Mesenteric fat pad (tissue), 1 donor: ENCODE measurements at regions not wholly inside any gene's neighbourhood (a gene's known extent, or its start where the extent isn't known, plus 50 kb on each side); places are given as distances from the start of the nearest gene placed in this dataset.

Source experiments
- DNase-seq: peaks from one replicate; pipeline ENCODE4 v3.0.0-alpha.2; 2020; ENCODE audit warnings: low spot score
- donor health status: DM: yes; HTN: yes; CAD: no.

- DNase-seq, result no peak
Observed at GRCh38 chr22:48669986-48670716, 1157.5 kb downstream of the BRD1 start.

DNA sequence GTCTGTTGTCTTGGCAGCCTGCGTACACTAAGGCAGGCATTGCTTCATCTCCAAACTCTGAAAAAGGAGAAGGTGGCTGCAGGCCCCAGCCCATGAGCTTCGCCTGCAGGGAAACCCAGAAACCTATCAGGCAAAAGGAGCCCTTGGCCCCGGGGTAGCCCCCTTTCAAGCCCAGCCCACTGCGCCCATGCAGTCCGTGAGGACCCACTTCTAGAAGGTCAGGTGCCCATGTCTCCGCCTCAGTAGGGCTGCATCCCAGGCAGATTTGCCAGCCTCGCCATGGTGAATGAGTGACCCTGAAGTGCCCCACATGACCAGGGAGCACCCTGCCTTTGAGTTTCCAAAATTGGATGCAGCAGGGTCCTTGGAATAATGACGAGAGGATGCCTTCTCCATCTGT lies 1158.4 kb downstream of the BRD1 start:
- no peak for DNase-seq

DNA sequence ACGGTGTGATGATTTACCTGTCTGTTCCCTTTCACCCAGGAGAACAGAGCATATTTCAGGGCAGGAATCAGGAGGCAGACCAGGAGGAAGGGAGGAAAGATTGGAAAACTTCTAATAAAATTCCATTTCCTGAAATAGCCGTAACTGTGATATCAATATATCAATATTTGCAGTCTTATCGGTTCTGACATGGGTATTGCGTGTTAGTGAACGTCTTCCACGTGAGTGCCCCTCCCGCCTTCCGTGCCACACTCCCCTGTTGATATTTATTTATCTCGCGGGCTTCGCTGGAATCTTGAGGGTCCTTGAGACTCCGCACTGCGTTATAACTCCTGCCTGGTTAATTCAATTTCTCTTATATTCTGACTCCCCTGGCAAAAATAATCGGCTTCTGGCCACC lies 1160.4 kb downstream of the BRD1 start:
- no peak for DNase-seq

- DNase-seq, result no peak
Observed at GRCh38 chr22:48666620-48667019, 1161.1 kb downstream of the BRD1 start.

DNA sequence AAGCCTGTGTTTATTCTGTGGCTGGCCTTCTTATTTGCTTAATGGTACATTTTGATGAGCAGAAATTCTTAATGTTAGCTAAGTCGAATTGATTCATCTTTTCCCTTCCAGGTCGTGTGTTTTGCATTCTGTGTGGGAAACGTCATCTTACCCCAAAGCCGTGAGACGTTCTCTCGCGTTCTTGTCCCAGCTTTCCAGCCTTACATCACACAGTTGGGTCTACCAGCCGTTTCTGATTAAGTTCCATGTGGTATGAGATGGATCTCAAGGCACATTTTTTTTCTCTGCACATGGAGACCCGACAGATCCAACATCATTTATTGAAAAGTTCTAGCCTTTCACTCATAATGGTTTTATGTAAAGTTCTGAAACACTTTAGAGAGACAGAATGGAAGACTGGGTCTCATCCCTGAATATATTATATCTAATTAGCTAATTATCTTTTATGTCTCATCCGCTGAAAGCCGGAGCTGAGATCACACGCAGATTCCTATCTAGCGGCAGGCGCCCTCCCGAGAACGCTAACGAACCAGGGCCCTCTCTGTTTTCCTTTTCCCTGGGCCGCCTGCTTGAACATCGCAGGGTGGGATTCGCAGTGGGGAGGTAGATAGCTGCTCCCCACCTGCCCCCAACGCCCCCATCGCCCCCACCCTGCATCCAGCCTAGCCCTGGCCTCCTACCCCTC lies 1162.2 kb downstream of the BRD1 start:
- DNase-seq, result no peak

DNA sequence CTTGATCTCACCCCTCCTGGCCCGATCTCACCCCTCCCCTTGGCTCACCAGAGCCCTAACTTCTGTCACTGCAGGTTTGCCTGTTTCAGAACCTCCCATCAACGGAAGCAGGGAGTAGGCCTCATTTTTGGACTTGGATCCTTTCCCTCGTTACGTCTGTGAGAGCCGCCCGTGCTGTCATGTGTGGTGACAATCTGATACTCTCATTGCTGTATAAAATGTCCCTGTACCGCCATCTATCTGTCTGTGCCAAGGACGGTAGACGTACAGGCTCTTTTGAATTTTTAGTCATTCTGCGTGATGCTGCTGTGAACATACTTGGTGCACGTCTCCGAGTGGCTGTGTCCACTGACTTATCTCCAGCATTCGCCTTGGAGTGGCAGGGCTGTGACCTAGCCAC lies 1163.1 kb downstream of the BRD1 start:
- DNase-seq, result no peak

- no peak for DNase-seq
Observed at GRCh38 chr22:48663297-48663696, 1164.4 kb downstream of the BRD1 start.

DNA sequence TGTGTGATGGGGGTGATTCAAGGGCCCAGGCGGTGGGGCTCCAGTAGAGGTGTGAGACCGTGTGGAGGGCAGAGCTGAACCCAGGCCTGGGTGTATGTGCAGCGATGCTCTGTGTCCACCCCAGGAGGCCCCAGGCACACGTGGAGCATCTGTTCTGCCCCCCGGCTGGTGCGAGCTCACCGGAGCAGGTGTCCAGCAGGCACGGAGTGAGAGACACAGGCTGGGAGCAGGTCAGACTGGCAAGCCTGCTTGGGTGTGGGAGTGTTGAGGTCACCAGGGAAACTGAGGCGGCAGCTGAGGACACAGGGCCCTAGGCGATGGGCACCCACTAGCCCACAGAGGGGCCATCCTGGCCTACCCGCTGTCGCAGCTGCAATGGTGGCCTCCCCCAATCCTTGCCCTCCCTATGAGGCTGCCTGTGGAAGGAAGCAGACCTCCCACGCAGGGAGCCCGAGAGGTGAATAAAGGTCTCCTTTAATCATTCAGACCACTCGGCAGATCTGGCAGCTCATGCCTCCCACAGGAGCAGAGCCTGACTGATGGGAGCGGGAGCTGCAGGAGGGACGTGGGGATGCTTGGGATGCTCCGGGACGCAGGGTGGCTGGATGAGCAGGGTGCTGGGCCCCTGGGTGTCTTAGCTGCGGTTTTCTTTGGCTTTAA lies 1165.1 kb downstream of the BRD1 start:
- DNase-seq, result no peak

GRCh38 chr22:48661984-48662383 lies 1165.7 kb downstream of the BRD1 start:
- DNase-seq, result no peak

GRCh38 chr22:48660790-48661740 lies 1166.6 kb downstream of the BRD1 start:
- no peak for DNase-seq

DNA sequence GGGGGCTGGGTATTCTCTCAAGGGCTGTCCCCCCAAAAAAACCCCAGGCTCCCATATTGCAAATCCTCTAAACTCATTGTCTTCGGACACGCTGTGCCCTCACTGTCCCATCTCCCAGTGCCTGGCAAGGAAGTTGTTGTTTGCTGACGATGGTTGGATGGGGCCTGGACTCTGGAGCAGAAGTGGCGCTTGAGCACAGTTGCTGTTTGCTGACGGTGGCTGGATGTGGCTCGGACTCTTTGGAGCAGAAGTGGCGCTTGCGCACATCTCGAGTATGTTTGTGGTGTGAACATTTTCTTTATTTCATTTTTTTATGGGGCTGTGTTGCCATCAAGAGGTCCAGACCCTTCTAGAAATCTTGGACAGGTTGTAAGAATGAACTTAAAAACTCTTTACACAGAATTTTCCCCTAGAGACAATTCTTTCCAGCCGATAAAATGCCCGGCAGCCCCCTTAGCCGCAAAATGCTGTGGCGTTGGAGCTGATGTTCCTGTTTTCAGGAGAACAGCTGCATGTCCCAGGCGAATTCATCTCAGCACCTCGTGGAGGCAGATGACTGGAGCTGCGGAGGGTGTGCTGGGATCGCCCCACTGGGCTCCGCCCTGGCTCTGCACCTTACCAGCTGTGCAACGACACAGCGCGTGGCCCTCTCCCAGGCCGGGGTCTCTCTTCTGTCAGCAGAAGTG lies 1167.4 kb downstream of the BRD1 start:
- DNase-seq, result no peak

DNA sequence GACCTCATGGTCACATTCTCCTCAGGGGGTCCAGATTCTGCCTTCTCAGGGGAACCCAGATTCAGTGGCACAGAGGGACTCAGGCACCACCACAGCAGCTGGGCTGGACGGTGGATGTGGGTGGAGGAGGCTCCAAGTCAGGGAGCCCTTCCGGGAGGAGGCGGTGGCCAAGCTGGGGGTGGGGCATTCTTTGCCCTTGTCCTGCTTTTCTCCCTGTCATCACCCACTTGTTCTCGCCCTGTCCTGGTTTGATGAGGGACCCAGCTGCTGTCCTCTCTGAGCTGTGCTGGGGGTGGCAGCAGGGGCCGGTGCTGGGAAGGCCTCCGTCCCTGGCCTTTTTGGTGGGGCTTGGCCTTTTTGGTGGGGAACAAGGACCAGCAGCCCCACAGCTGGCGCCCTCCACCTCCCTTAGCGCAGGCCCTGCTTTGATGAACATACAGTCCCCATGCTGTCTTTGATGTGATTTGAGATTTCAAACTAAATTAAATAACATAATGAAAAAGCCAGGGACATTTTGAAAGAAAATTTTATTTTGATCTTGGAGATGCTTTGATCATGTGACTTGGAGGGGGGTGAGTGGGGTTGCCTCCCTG lies 1168.2 kb downstream of the BRD1 start:
- no peak for DNase-seq

GRCh38 chr22:48658871-48659270 lies 1168.8 kb downstream of the BRD1 start:
- no peak for DNase-seq

DNA sequence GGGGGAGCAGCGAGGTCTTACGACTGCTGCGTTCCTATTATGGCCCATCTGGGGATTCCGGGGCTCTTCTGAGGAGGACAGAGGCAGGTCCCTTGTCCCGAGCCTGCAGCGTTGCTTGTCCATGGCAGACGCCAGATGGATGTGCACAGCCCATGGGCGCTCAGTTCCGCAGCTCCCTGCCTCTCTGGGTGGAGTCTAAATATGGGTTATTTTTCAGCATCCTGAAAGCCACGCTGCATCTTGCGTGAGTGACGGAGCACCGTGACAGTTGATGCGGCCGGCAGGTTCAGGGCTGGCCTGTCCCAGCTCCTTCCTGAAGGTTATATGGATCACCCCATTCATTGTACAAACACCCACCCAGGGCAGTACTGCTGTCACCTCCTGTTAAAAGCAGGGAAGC lies 1169.4 kb downstream of the BRD1 start:
- DNase-seq, result no peak

DNA sequence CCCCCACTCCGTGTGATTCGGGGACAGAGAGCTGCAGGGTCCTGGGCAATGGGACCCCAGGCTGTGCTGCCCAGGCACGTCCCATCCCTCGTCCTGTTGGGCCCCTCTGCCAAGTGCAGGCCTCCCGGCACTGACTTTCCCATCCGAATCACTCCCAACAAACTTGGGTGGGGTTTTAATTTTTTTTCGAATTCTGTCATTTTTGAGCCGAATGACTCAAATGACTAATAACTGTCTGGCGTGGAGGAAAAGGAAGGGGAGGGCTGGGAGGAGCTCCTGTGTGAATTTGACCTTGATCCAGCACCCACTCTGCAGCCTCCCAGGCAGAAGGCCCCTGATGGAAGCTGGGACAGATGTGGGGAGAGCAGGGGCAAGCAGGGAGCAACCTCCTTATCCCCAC lies 1173.2 kb downstream of the BRD1 start:
- DNase-seq, result no peak

GRCh38 chr22:48653929-48654328 lies 1173.7 kb downstream of the BRD1 start:
- DNase-seq, result no peak

DNA sequence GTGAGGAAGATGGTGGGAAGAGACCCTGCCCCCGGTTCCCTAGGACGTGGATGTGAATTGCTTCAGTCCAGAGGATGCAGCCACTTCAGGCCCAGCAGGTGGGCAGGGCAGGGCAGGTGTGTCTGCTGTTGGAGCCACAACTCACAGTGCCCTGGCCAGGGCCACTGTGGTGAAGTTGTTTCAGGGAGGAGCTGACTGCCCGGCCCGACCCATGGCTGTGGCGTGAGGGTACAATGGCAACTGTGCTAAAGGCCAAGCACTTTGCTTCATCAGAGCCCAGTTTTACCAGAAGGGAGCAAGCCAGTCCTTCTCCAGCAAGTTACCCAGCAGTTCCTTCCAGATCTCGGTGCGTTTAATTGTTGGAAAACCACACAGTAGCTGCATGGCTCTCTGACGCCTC lies 1174.4 kb downstream of the BRD1 start:
- DNase-seq, result no peak

GRCh38 chr22:48652796-48653195 lies 1174.9 kb downstream of the BRD1 start:
- DNase-seq, result no peak

DNA sequence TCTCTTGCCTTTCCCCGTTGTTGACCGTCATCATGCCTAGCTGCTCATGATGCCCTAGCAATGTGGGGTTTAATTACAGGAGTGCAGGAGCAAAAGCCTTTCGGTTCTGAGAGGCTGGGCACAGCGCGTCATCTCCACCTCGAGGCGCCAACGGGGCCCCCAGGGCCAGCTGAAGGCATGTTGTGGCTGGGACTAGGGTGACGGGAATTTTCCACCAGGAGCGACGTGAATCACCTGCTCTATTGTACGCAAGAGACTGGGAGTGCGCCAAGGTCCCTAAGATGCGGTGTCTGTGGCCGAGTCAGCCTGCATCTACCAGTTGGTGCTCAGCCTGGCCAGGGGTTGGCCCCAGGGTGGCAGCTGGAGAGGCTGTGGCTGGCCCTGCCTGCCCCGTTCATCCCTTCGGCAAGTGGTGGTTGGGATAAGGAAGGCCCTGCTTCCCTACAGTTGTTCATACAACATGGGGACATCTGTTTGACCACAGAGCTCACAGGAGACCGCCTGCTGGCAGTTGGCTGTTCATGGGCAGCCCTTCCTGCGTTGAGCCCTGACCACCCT lies 1175.6 kb downstream of the BRD1 start:
- DNase-seq, result no peak
